ENCODE measurements at regions not wholly inside any gene's neighbourhood (a gene's known extent, or its start where the extent isn't known, plus 50 kb on each side); places are given as distances from the start of the nearest gene placed in this dataset.
"Not testable (repeated sequence)": the region's sequence is repeated elsewhere in the genome, so short reads cannot be mapped to it uniquely, and the experiment has no call there.

GRCh38 chr5:39542511-39543285, 117.9 kb upstream of the DAB2 start:
- no peak overlapping the region for H3K27ac Mint-ChIP-seq
- H3K4me1 Mint-ChIP-seq, result peaks cover 6% of the 10 kb centered on the region
- H3K9me3 Mint-ChIP-seq, result no peaks in the 10 kb centered on the region
- peaks cover 7% of the 10 kb centered on the region for H3K27me3 Mint-ChIP-seq
- H3K36me3 Mint-ChIP-seq, result no peaks in the 10 kb centered on the region
- no peak overlapping the region for H3K4me3 Mint-ChIP-seq
- DNase-seq, result no peak

- H3K4me1 Mint-ChIP-seq, result no peaks in the 10 kb centered on the region
- no peak overlapping the region for H3K4me3 Mint-ChIP-seq
- H3K36me3 Mint-ChIP-seq, result no peaks in the 10 kb centered on the region
- no peak for DNase-seq
- no peaks in the 10 kb centered on the region for H3K9me3 Mint-ChIP-seq
- H3K27me3 Mint-ChIP-seq, result peaks cover 11% of the 10 kb centered on the region
- no peak overlapping the region for H3K27ac Mint-ChIP-seq
Observed at GRCh38 chr5:39541920-39542319, 117.1 kb upstream of the DAB2 start.

GRCh38 chr5:39539470-39539869, 114.7 kb upstream of the DAB2 start:
- H3K27ac Mint-ChIP-seq, result no peak overlapping the region
- H3K9me3 Mint-ChIP-seq, result no peaks in the 10 kb centered on the region

GRCh38 chr5:39534690-39535089, 109.9 kb upstream of the DAB2 start:
- H3K36me3 Mint-ChIP-seq, result no peaks in the 10 kb centered on the region
- DNase-seq, result no peak
- H3K27me3 Mint-ChIP-seq, result peaks cover 13% of the 10 kb centered on the region
- no peak overlapping the region for H3K27ac Mint-ChIP-seq
- H3K4me3 Mint-ChIP-seq, result no peak overlapping the region
- H3K9me3 Mint-ChIP-seq, result no peaks in the 10 kb centered on the region
- no peaks in the 10 kb centered on the region for H3K4me1 Mint-ChIP-seq

More at GRCh38 chr5:39539470-39539869, 114.7 kb upstream of the DAB2 start:
- no peak overlapping the region for H3K4me3 Mint-ChIP-seq
- no peak for DNase-seq
- H3K4me1 Mint-ChIP-seq, result no peaks in the 10 kb centered on the region
- H3K36me3 Mint-ChIP-seq, result no peaks in the 10 kb centered on the region
- H3K27me3 Mint-ChIP-seq, result peaks cover 13% of the 10 kb centered on the region

- Mint-ChIP-seq H3K4me1 (no peaks in the 10 kb centered on the region), H3K27ac (no peak overlapping the region), H3K9me3 (no peaks in the 10 kb centered on the region), H3K36me3 (no peaks in the 10 kb centered on the region), H3K4me3 (no peak overlapping the region), H3K27me3 (peaks cover 13% of the 10 kb centered on the region)
- no peak for DNase-seq
Observed at GRCh38 chr5:39533749-39534148, 109.0 kb upstream of the DAB2 start.

- Mint-ChIP-seq H3K4me3 (no peak overlapping the region), H3K27ac (no peak overlapping the region)
Observed at GRCh38 chr5:39532511-39532910, 107.7 kb upstream of the DAB2 start.

GRCh38 chr5:39531306-39531705, 106.5 kb upstream of the DAB2 start:
- H3K27ac Mint-ChIP-seq, result no peak overlapping the region
- H3K4me3 Mint-ChIP-seq, result no peak overlapping the region
- H3K27me3 Mint-ChIP-seq, result peaks cover 6% of the 10 kb centered on the region
- H3K9me3 Mint-ChIP-seq, result no peaks in the 10 kb centered on the region
- H3K36me3 Mint-ChIP-seq, result no peaks in the 10 kb centered on the region
- DNase-seq, result no peak
- peaks cover 2% of the 10 kb centered on the region for H3K4me1 Mint-ChIP-seq

More at GRCh38 chr5:39532511-39532910, 107.7 kb upstream of the DAB2 start:
- Mint-ChIP-seq H3K9me3 (no peaks in the 10 kb centered on the region), H3K27me3 (peaks cover 10% of the 10 kb centered on the region), H3K36me3 (no peaks in the 10 kb centered on the region), H3K4me1 (no peaks in the 10 kb centered on the region)
- DNase-seq, result no peak

GRCh38 chr5:39526914-39527477, 102.2 kb upstream of the DAB2 start:
- Mint-ChIP-seq H3K36me3 (no peaks in the 10 kb centered on the region), H3K27ac (no peak overlapping the region), H3K27me3 (peaks cover 6% of the 10 kb centered on the region), H3K4me3 (no peak overlapping the region), H3K4me1 (peaks cover 2% of the 10 kb centered on the region), H3K9me3 (no peaks in the 10 kb centered on the region)
- DNase-seq, result no peak

GRCh38 chr5:39525781-39526180, 101.0 kb upstream of the DAB2 start:
- DNase-seq, H3K27ac Mint-ChIP-seq, H3K36me3 Mint-ChIP-seq, H3K27me3 Mint-ChIP-seq, H3K4me1 Mint-ChIP-seq, H3K4me3 Mint-ChIP-seq, H3K9me3 Mint-ChIP-seq: not testable (repeated sequence)

- Mint-ChIP-seq H3K27ac (no peak overlapping the region), H3K4me1 (peaks cover 2% of the 10 kb centered on the region), H3K9me3 (no peaks in the 10 kb centered on the region), H3K4me3 (no peak overlapping the region), H3K36me3 (no peaks in the 10 kb centered on the region), H3K27me3 (peaks cover 6% of the 10 kb centered on the region)
- DNase-seq, result no peak
Observed at GRCh38 chr5:39525271-39525670, 100.5 kb upstream of the DAB2 start.

- Mint-ChIP-seq H3K4me1 (peaks cover 2% of the 10 kb centered on the region), H3K4me3 (no peak overlapping the region), H3K9me3 (no peaks in the 10 kb centered on the region), H3K27me3 (peaks cover 6% of the 10 kb centered on the region), H3K27ac (no peak overlapping the region), H3K36me3 (no peaks in the 10 kb centered on the region)
- DNase-seq, result no peak
Observed at GRCh38 chr5:39523821-39524220, 99.0 kb upstream of the DAB2 start.

GRCh38 chr5:39521940-39522590, 97.3 kb upstream of the DAB2 start:
- H3K27me3 Mint-ChIP-seq, result no peaks in the 10 kb centered on the region
- no peak for DNase-seq
- no peak overlapping the region for H3K27ac Mint-ChIP-seq
- no peaks in the 10 kb centered on the region for H3K36me3 Mint-ChIP-seq
- H3K4me3 Mint-ChIP-seq, result no peak overlapping the region
- no peaks in the 10 kb centered on the region for H3K9me3 Mint-ChIP-seq
- peaks cover 2% of the 10 kb centered on the region for H3K4me1 Mint-ChIP-seq

GRCh38 chr5:39521098-39521860, 96.5 kb upstream of the DAB2 start:
- Mint-ChIP-seq H3K4me1 (no peaks in the 10 kb centered on the region), H3K4me3 (no peak overlapping the region), H3K9me3 (no peaks in the 10 kb centered on the region), H3K27me3 (no peaks in the 10 kb centered on the region), H3K36me3 (no peaks in the 10 kb centered on the region), H3K27ac (no peak overlapping the region)
- DNase-seq, result no peak

GRCh38 chr5:39520232-39520572, 95.4 kb upstream of the DAB2 start:
- DNase-seq, result no peak
- H3K27ac Mint-ChIP-seq, result no peak overlapping the region
- no peak overlapping the region for H3K4me3 Mint-ChIP-seq
- H3K36me3 Mint-ChIP-seq, result no peaks in the 10 kb centered on the region
- H3K4me1 Mint-ChIP-seq, result no peaks in the 10 kb centered on the region
- H3K27me3 Mint-ChIP-seq, result no peaks in the 10 kb centered on the region
- H3K9me3 Mint-ChIP-seq, result no peaks in the 10 kb centered on the region

- Mint-ChIP-seq H3K4me1 (no peaks in the 10 kb centered on the region), H3K36me3 (no peaks in the 10 kb centered on the region), H3K9me3 (no peaks in the 10 kb centered on the region), H3K27me3 (no peaks in the 10 kb centered on the region), H3K27ac (no peak overlapping the region), H3K4me3 (no peak overlapping the region)
- no peak for DNase-seq
Observed at GRCh38 chr5:39519566-39520231, 94.9 kb upstream of the DAB2 start.
